OCI-LY1 (cell line): ENCODE measurements at regions not wholly inside any gene's neighbourhood (a gene's known extent, or its start where the extent isn't known, plus 50 kb on each side); places are given as distances from the start of the nearest gene placed in this dataset.

Source experiments
- H2AFZ ChIP-seq: fragments of 200-600 bp; sonication (generic), shearing (Covaris generic); 2 replicates; pipeline ENCODE4 v1.6.0; 2014; ENCODE audit warnings: antibody characterized with exemption, mild to moderate bottlenecking, low read length
- H3F3A ChIP-seq: fragments of 200-600 bp; sonication (generic), shearing (Covaris generic); 2 replicates; pipeline ENCODE4 v1.6.0; 2014; ENCODE audit warnings: mild to moderate bottlenecking, antibody characterized with exemption, low read length, moderate library complexity; ENCODE audit not compliant: insufficient read depth
- H3K27ac ChIP-seq: fragments of 200-600 bp; sonication (generic); 2 replicates; pipeline ENCODE4 v1.5.1; 2014; ENCODE audit warnings: low read length, mixed run types, mild to moderate bottlenecking, low read depth; ENCODE audit not compliant: poor library complexity, severe bottlenecking
- H3K27me3 ChIP-seq: fragments of 200-600 bp; sonication (generic); 2 replicates; pipeline ENCODE4 v1.6.0; 2014; ENCODE audit warnings: antibody characterized with exemption, mild to moderate bottlenecking, low read length, moderate library complexity; ENCODE audit not compliant: insufficient read depth
- H3K36me3 ChIP-seq: fragments of 200-600 bp; sonication (generic); 2 replicates; pipeline ENCODE4 v1.6.1; 2014; ENCODE audit warnings: mild to moderate bottlenecking, antibody characterized with exemption, low read length, moderate library complexity, mixed read lengths; ENCODE audit not compliant: insufficient read depth
- H3K4me1 ChIP-seq: fragments of 200-600 bp; sonication (generic); 2 replicates; pipeline ENCODE4 v1.5.1; 2014; ENCODE audit warnings: mild to moderate bottlenecking, low read length, moderate library complexity; ENCODE audit not compliant: insufficient read depth, severe bottlenecking
- H3K4me2 ChIP-seq: fragments of 200-600 bp; sonication (generic), shearing (Covaris generic); 2 replicates; pipeline ENCODE4 v1.6.1; 2014; ENCODE audit warnings: low read length
- H3K4me3 ChIP-seq: fragments of 200-600 bp; sonication (generic); 2 replicates; pipeline ENCODE4 v1.5.1; 2014; ENCODE audit warnings: low read length, low read depth, mild to moderate bottlenecking, mixed read lengths; ENCODE audit not compliant: poor library complexity, severe bottlenecking
- H3K79me2 ChIP-seq: fragments of 200-600 bp; shearing (Covaris generic); 2 replicates; pipeline ENCODE4 v1.6.1; 2016; ENCODE audit warnings: mixed run types, low read length, mixed read lengths; ENCODE audit not compliant: insufficient read depth
- H3K9ac ChIP-seq: fragments of 200-600 bp; sonication (generic), shearing (Covaris generic); 2 replicates; pipeline ENCODE4 v1.6.1; 2014; ENCODE audit warnings: mild to moderate bottlenecking, low read length, mixed read lengths
- H3K9me2 ChIP-seq: fragments of 200-600 bp; sonication (generic), shearing (Covaris generic); 2 replicates; pipeline ENCODE4 v1.6.1; 2014; ENCODE audit warnings: low read depth, mild to moderate bottlenecking, low read length, mixed read lengths
- H3K9me3 ChIP-seq: fragments of 200-600 bp; shearing (Covaris generic); 2 replicates; pipeline ENCODE4 v1.6.1; 2014; ENCODE audit warnings: low read length, mixed read lengths
- H4K20me1 ChIP-seq: fragments of 200-600 bp; sonication (generic), shearing (Covaris generic); 2 replicates; pipeline ENCODE4 v1.6.0; 2016; ENCODE audit warnings: mild to moderate bottlenecking, low read length; ENCODE audit not compliant: insufficient read depth
- EZH2 ChIP-seq: fragments of 200-600 bp; sonication (generic), shearing (Covaris generic); IDR thresholded peaks from 2 replicates; pipeline ENCODE4 v1.8.0; 2017; ENCODE audit warnings: borderline replicate concordance, mixed run types, mild to moderate bottlenecking, antibody characterized with exemption, low read length, moderate library complexity, mixed read lengths
- TF ChIP-seq, protein P1 (sequence below): fragments of 200-600 bp; sonication (generic), shearing (Covaris generic); IDR thresholded peaks from 2 replicates; pipeline ENCODE4 v1.5.1; 2017; ENCODE audit warnings: mild to moderate bottlenecking, antibody characterized with exemption, low read length, moderate library complexity, mixed read lengths

DNA sequence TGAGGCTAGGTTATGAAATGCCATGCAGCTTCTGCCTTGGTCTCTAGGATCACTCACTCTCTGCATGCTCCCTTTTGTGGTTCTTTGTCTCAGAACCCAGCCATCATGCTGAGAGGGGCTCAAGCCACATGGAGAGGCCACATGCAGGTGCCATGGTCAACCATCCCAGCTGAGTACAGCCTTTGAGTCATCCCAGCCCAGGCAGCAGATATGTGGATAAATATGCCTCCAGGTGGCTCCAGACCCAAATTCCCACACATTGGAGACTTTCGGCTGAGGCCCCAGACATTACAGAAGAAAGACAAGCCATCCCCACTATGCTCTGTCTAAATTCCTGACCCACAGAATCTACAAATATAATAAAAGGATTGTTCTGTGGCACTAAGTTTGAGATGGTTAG, 102.0 kb downstream of the LHX9 start:
- Histone ChIP-seq H3K9me3 (no peaks in the 10 kb centered on the region), H3K4me3 (no peak overlapping the region), H3K9ac (no peak overlapping the region), H3K36me3 (no peaks in the 10 kb centered on the region), H3K27me3 (no peaks in the 10 kb centered on the region), H3K4me1 (no peaks in the 10 kb centered on the region), H3K27ac (no peak overlapping the region), H3F3A (no peaks in the 10 kb centered on the region), H4K20me1 (no peaks in the 10 kb centered on the region), H3K79me2 (no peaks in the 10 kb centered on the region), H3K4me2 (no peak overlapping the region), H2AFZ (no peak overlapping the region), H3K9me2 (no peaks in the 10 kb centered on the region)
- TF ChIP-seq EZH2 = no peak
- TF ChIP-seq, protein P1, sequence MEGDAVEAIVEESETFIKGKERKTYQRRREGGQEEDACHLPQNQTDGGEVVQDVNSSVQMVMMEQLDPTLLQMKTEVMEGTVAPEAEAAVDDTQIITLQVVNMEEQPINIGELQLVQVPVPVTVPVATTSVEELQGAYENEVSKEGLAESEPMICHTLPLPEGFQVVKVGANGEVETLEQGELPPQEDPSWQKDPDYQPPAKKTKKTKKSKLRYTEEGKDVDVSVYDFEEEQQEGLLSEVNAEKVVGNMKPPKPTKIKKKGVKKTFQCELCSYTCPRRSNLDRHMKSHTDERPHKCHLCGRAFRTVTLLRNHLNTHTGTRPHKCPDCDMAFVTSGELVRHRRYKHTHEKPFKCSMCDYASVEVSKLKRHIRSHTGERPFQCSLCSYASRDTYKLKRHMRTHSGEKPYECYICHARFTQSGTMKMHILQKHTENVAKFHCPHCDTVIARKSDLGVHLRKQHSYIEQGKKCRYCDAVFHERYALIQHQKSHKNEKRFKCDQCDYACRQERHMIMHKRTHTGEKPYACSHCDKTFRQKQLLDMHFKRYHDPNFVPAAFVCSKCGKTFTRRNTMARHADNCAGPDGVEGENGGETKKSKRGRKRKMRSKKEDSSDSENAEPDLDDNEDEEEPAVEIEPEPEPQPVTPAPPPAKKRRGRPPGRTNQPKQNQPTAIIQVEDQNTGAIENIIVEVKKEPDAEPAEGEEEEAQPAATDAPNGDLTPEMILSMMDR = no peak

DNA sequence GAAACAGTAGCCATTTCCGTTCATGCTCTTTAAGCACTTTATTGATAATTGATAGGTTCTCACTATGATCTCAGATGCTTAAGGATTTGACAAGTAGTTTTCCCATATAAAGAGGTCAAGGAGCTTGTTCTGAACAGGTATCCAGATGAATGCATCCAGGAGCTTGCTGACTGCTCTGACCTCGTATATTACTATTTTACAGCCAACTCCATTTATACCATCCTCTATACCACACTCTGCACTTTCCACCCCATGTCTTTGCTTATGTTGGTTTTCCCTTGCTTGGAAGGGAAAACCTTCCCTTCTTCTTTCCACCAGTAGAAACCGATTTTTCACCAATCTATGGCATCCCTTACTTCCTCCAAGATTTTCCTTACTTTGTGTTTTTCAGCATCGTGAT, 107.2 kb downstream of the LHX9 start:
- no peaks in the 10 kb centered on the region for H4K20me1 ChIP-seq
- no peaks in the 10 kb centered on the region for H3K9me3 ChIP-seq
- H3K4me1 ChIP-seq = no peaks in the 10 kb centered on the region
- no peaks in the 10 kb centered on the region for H3K79me2 ChIP-seq
- no peak overlapping the region for H3K4me2 ChIP-seq
- H3K27me3 ChIP-seq = no peaks in the 10 kb centered on the region
- TF ChIP-seq, protein P1 = no peak
- no peak overlapping the region for H3K4me3 ChIP-seq
- H2AFZ ChIP-seq = no peak overlapping the region
- no peaks in the 10 kb centered on the region for H3K9me2 ChIP-seq
- H3K27ac ChIP-seq = no peak overlapping the region
- H3K36me3 ChIP-seq = no peaks in the 10 kb centered on the region
- no peak overlapping the region for H3K9ac ChIP-seq
- no peaks in the 10 kb centered on the region for H3F3A ChIP-seq

DNA sequence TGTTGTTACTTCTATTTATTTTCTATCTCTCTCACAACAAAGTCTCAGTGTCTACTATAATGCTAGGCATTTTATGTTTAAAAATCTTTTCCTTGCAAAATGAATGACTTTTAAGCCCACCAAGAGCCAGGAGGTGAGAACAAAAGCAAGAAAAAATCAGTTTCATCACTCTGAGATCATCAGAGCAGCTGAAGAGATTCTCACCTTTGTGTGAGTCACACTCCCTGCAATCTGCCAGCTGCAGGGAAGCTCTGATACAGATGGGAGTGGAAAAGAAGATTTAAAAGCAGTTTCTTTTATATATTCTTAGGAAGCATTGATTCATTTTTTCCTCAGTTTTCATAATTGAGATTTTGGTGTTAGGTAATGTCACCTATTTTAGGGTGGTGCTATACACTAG, 107.6 kb downstream of the LHX9 start:
- Histone ChIP-seq H3K9ac (no peak overlapping the region), H4K20me1 (no peaks in the 10 kb centered on the region), H2AFZ (no peak overlapping the region), H3F3A (no peaks in the 10 kb centered on the region), H3K79me2 (no peaks in the 10 kb centered on the region), H3K27me3 (no peaks in the 10 kb centered on the region), H3K36me3 (no peaks in the 10 kb centered on the region), H3K4me2 (no peak overlapping the region), H3K9me3 (no peaks in the 10 kb centered on the region), H3K4me3 (no peak overlapping the region), H3K4me1 (no peaks in the 10 kb centered on the region), H3K9me2 (no peaks in the 10 kb centered on the region), H3K27ac (no peak overlapping the region)
- no peak for TF ChIP-seq EZH2
- TF ChIP-seq, protein P1 = no peak
